H1 (cell line): ENCODE measurements at regions not wholly inside any gene's neighbourhood (a gene's known extent, or its start where the extent isn't known, plus 50 kb on each side); places are given as distances from the start of the nearest gene placed in this dataset.

Experiments
- CTCF ChIA-PET: fragments of 300-600 bp; sonication (Branson Sonifier 250); formaldehyde crosslinking; loops from one replicate; lab custom pipeline; 2021; ENCODE audit not compliant: partially characterized antibody; lab: Charles Lee
- POLR2A ChIA-PET: fragments of 300-600 bp; sonication (Branson Sonifier 250); formaldehyde crosslinking; loops from one replicate; lab custom pipeline; 2021; ENCODE audit warnings: inconsistent platforms; ENCODE audit not compliant: partially characterized antibody; lab: Charles Lee
- DNase-seq, 2 experiments: peaks; one replicate each; pipeline versions ENCODE4 v3.0.0 to v3.0.0-alpha.2; 2010 to 2022; ENCODE audit warnings: low spot score in 2 of 2, low read depth in 1 of 2, mixed read lengths in 1 of 2
- FAIRE-seq: peaks from 2 replicates; lab custom pipeline; 2011; peaks lifted over from hg19 to GRCh38; lab: Jason Lieb, UNC
- H2AFZ ChIP-seq: 2 replicates; pipeline ENCODE4 v1.8.1; 2012; ENCODE audit warnings: low read length, inconsistent platforms
- H2AK5ac ChIP-seq: 2 replicates; pipeline ENCODE4 v1.6.1; 2013; ENCODE audit warnings: low read depth, low read length
- H2BK120ac ChIP-seq: replicated peaks from 2 replicates; pipeline ENCODE3; 2013; ENCODE audit warnings: low read depth, low read length, inconsistent platforms
- H2BK12ac ChIP-seq: 2 replicates; pipeline ENCODE4 v1.6.1; 2013; ENCODE audit warnings: low read depth, low read length
- H2BK15ac ChIP-seq: 2 replicates; pipeline ENCODE4 v1.6.1; 2013; ENCODE audit warnings: low read length
- H2BK20ac ChIP-seq: 2 replicates; pipeline ENCODE4 v1.6.1; 2013; ENCODE audit warnings: low read length
- H2BK5ac ChIP-seq: 2 replicates; pipeline ENCODE4 v1.6.1; 2013; ENCODE audit warnings: low read depth, low read length
- H3K14ac ChIP-seq: 2 replicates; pipeline ENCODE4 v1.6.1; 2013; ENCODE audit warnings: inconsistent platforms; ENCODE audit not compliant: insufficient read length
- H3K18ac ChIP-seq: 2 replicates; pipeline ENCODE4 v1.6.1; 2013; ENCODE audit warnings: low read length; ENCODE audit errors: extremely low read depth
- H3K23ac ChIP-seq: 2 replicates; pipeline ENCODE4 v1.6.1; 2013; ENCODE audit warnings: inconsistent platforms; ENCODE audit not compliant: insufficient read length
- H3K23me2 ChIP-seq: 2 replicates; pipeline ENCODE4 v1.6.1; 2013; ENCODE audit warnings: low read depth, low read length
- H3K27ac ChIP-seq: 2 replicates; pipeline ENCODE4 v1.6.1; 2011; ENCODE audit warnings: low read depth, low read length, inconsistent platforms
- H3K27me3 ChIP-seq, 4 experiments: replicated peaks in 1 of 4; 1 replicate in 1 of 4; 2 replicates in 3 of 4; pipeline versions ENCODE4 v1.6.1 to v1.8.1; 2011 to 2013; ENCODE audit warnings: low read length in 3 of 4, mild to moderate bottlenecking in 3 of 4, inconsistent platforms in 2 of 4, mixed read lengths in 2 of 4, moderate library complexity in 1 of 4; ENCODE audit not compliant: control insufficient read depth in 3 of 4, insufficient read depth in 3 of 4; ENCODE audit errors: extremely low read depth in 1 of 4
- H3K36me3 ChIP-seq, 4 experiments: 2 replicates each; pipeline versions ENCODE4 v1.6.1 to v1.8.1; 2011 to 2013; ENCODE audit warnings: mild to moderate bottlenecking in 4 of 4, low read length in 3 of 4, moderate library complexity in 2 of 4, control low read depth in 1 of 4, inconsistent platforms in 1 of 4; ENCODE audit not compliant: insufficient read depth in 4 of 4, control insufficient read depth in 2 of 4
- H3K4ac ChIP-seq: replicated peaks from 2 replicates; pipeline ENCODE3; 2013; ENCODE audit warnings: low read length, low read depth, mixed read lengths, inconsistent platforms; ENCODE audit not compliant: insufficient read length
- H3K4me1 ChIP-seq, 4 experiments: replicated peaks in 1 of 4; 1 replicate in 1 of 4; 2 replicates in 3 of 4; pipeline versions ENCODE4 v1.6.1 to v1.8.1; 2011 to 2013; ENCODE audit warnings: low read length in 3 of 4, inconsistent platforms in 2 of 4, mixed read lengths in 1 of 4; ENCODE audit not compliant: insufficient read depth in 4 of 4, control insufficient read depth in 3 of 4
- H3K4me2 ChIP-seq, 2 experiments: 2 replicates each; pipeline versions ENCODE4 v1.6.1 to v1.8.1; 2011 to 2013; ENCODE audit warnings: low read depth in 2 of 2, low read length in 2 of 2, control low read depth in 1 of 2, inconsistent platforms in 1 of 2, mild to moderate bottlenecking in 1 of 2; ENCODE audit not compliant: insufficient read depth in 1 of 2
- H3K4me3 ChIP-seq, 4 experiments: fragments of 200-600, 300-600 bp in 1 of 4; sonication (generic), shearing (Covaris generic), sonication (Bioruptor Twin) in 1 of 4; 2 replicates each; pipeline versions ENCODE4 v1.5.1 to v1.8.1; 2011 to 2016; ENCODE audit warnings: low read length in 4 of 4, low read depth in 3 of 4, control low read depth in 2 of 4, inconsistent platforms in 2 of 4, mild to moderate bottlenecking in 2 of 4, mixed read lengths in 1 of 4, moderate library complexity in 1 of 4; ENCODE audit not compliant: insufficient read depth in 2 of 4; ENCODE audit errors: extremely low read depth in 1 of 4
- H3K56ac ChIP-seq: replicated peaks from 2 replicates; pipeline ENCODE3; 2013; ENCODE audit warnings: low read depth, mild to moderate bottlenecking, mixed read lengths, low read length, inconsistent platforms; ENCODE audit not compliant: insufficient read length
- H3K79me1 ChIP-seq: 2 replicates; pipeline ENCODE4 v1.6.1; 2013; ENCODE audit warnings: low read depth, low read length, control low read depth
- H3K79me2 ChIP-seq, 2 experiments: 2 replicates each; pipeline versions ENCODE4 v1.6.1 to v1.8.1; 2012 to 2013; ENCODE audit warnings: low read length in 2 of 2, mild to moderate bottlenecking in 2 of 2, inconsistent platforms in 1 of 2; ENCODE audit not compliant: insufficient read depth in 2 of 2, control insufficient read depth in 1 of 2
- H3K9ac ChIP-seq, 4 experiments: replicated peaks in 1 of 4; 1 replicate in 1 of 4; 2 replicates in 3 of 4; pipeline versions ENCODE4 v1.6.1 to v1.8.1; 2011 to 2013; ENCODE audit warnings: low read depth in 3 of 4, low read length in 3 of 4, control low read depth in 2 of 4, mild to moderate bottlenecking in 2 of 4, moderate library complexity in 2 of 4, inconsistent platforms in 1 of 4; ENCODE audit errors: extremely low read depth in 1 of 4
- H3K9me3 ChIP-seq, 2 experiments: 2 replicates each; pipeline versions ENCODE4 v1.6.1 to v1.8.1; 2012 to 2013; ENCODE audit warnings: mild to moderate bottlenecking in 2 of 2, moderate library complexity in 2 of 2, control low read depth in 1 of 2, inconsistent platforms in 1 of 2, low read depth in 1 of 2, low read length in 1 of 2, mixed read lengths in 1 of 2; ENCODE audit not compliant: insufficient read depth in 2 of 2
- H4K20me1 ChIP-seq, 2 experiments: replicated peaks in 1 of 2; 2 replicates each; pipeline versions ENCODE3 to v1.8.1; 2011 to 2013; ENCODE audit warnings: inconsistent platforms in 2 of 2, low read length in 2 of 2, mild to moderate bottlenecking in 1 of 2; ENCODE audit not compliant: insufficient read depth in 2 of 2, control insufficient read depth in 1 of 2
- H4K5ac ChIP-seq: 2 replicates; pipeline ENCODE4 v1.6.1; 2013; ENCODE audit warnings: low read length, low read depth, mixed read lengths, inconsistent platforms; ENCODE audit not compliant: insufficient read length
- H4K8ac ChIP-seq: 2 replicates; pipeline ENCODE4 v1.8.0; 2013; ENCODE audit warnings: mild to moderate bottlenecking, moderate library complexity, low read length, inconsistent platforms; ENCODE audit not compliant: insufficient read depth; ENCODE audit errors: extremely low read depth
- H4K91ac ChIP-seq: replicated peaks from 2 replicates; pipeline ENCODE3; 2013; ENCODE audit warnings: low read length, mixed read lengths, inconsistent platforms; ENCODE audit not compliant: insufficient read length
- BCL11A ChIP-seq, 2 experiments: IDR thresholded peaks; one replicate each; pipeline ENCODE4 v1.6.1; 2011; ENCODE audit warnings: low read depth in 2 of 2, low read length in 2 of 2, mild to moderate bottlenecking in 2 of 2
- CHD1 ChIP-seq: IDR thresholded peaks from 2 replicates; pipeline ENCODE4 v1.6.1; 2012; ENCODE audit warnings: low read depth, low read length, improper control_type of control experiment
- JUND ChIP-seq: IDR thresholded peaks from 2 replicates; pipeline ENCODE4 v1.6.1; 2011; ENCODE audit warnings: mild to moderate bottlenecking, improper control_type of control experiment, low read length
- NANOG ChIP-seq: IDR thresholded peaks from 2 replicates; pipeline ENCODE4 v1.6.1; 2011; ENCODE audit warnings: low read length, low read depth, mild to moderate bottlenecking, inconsistent platforms; ENCODE audit not compliant: insufficient read depth, poor library complexity, severe bottlenecking
- RAD21 ChIP-seq, 2 experiments: IDR thresholded peaks in 1 of 2; conservative IDR thresholded peaks in 1 of 2; 2 replicates each; pipeline ENCODE4 v1.6.1; 2011; ENCODE audit warnings: low read depth in 2 of 2, low read length in 2 of 2, improper control_type of control experiment in 1 of 2, inconsistent platforms in 1 of 2, mild to moderate bottlenecking in 1 of 2, moderate library complexity in 1 of 2
- RNF2 ChIP-seq: fragments of 200-900, 300-1000 bp; sonication (generic); IDR thresholded peaks from 2 replicates; pipeline ENCODE4 v1.7.1; 2016; ENCODE audit warnings: borderline replicate concordance, low read depth, mild to moderate bottlenecking, antibody characterized with exemption, low read length; ENCODE audit not compliant: poor library complexity, severe bottlenecking; ENCODE audit errors: missing control alignments
- RXRA ChIP-seq: IDR thresholded peaks from 2 replicates; pipeline ENCODE4 v1.6.1; 2011; ENCODE audit warnings: low read depth, mild to moderate bottlenecking, low read length, moderate library complexity; ENCODE audit not compliant: insufficient read depth
- SIX5 ChIP-seq: IDR thresholded peaks from 2 replicates; pipeline ENCODE4 v1.6.1; 2011; ENCODE audit warnings: mild to moderate bottlenecking, low read depth, low read length
- SP4 ChIP-seq: IDR thresholded peaks from 2 replicates; pipeline ENCODE4 v1.6.1; 2012; ENCODE audit warnings: low read length, inconsistent platforms
- SRF ChIP-seq: IDR thresholded peaks from 2 replicates; pipeline ENCODE4 v1.6.1; 2011; ENCODE audit warnings: mild to moderate bottlenecking, low read depth, low read length, moderate library complexity
- TAF1 ChIP-seq: IDR thresholded peaks from 2 replicates; pipeline ENCODE4 v1.6.1; 2011; ENCODE audit warnings: mild to moderate bottlenecking, low read depth, low read length
- TEAD4 ChIP-seq: IDR thresholded peaks from 2 replicates; pipeline ENCODE4 v1.6.1; 2012; ENCODE audit warnings: low read depth, low read length, inconsistent platforms, mixed read lengths
- WGBS, 2 experiments: shearing (Covaris generic) in 1 of 2; methylation state at CpG; one replicate each; pipeline versions ENCODE4 v1.1.6 to v1.1.7; 2013 to 2015; ENCODE audit warnings: low lambda C conversion rate in 2 of 2, mixed read lengths in 2 of 2, inconsistent platforms in 1 of 2, low coverage in 1 of 2, missing lambda C conversion rate in 1 of 2; ENCODE audit not compliant: insufficient replicate concordance in 2 of 2, insufficient coverage in 1 of 2, insufficient read length in 1 of 2; ENCODE audit errors: extremely low coverage in 1 of 2, missing lambda C conversion rate in 1 of 2; 5-methylcytosine and 5-hydroxymethylcytosine counted together

DNA sequence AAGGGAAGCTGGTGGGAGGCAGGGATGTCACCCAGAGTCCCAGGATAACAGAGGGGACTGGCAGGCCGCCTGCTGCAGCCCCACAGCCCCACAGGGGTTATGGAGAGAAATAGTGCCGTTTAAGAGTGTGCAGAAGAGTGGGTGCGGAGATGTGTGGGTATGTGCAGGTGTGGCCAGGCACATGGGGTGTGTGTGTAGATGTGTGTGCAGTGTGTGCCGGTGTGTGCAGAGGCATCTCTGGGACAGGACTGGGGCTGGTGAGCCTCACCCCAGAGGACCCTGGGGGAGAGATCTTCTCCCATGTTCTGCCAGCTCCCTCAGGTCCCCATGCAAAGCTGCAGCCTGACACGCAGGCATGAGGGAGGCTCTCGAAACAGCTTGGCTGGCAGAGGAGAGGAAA lies 157.4 kb downstream of the RBFOX3 start:
- no peaks in the 10 kb centered on the region for H3K9me3 ChIP-seq
- ChIA-PET CTCF (interaction anchor here (0.6 to 2.1 kb wide), 3 partner anchors 16 to 60 kb away, joined by 4 to 6 read pairs (median 5); no protein-coding TSS in a partner anchor), POLR2A (interaction anchor here (0.6 kb wide), 1 partner anchor 12 kb away, joined by 3 read pairs; no protein-coding TSS in a partner anchor)
- no peak overlapping the region for H2BK12ac ChIP-seq
- H3K56ac ChIP-seq = no peak overlapping the region
- no peaks in the 10 kb centered on the region for H3K23me2 ChIP-seq
- no peak overlapping the region for H2AK5ac ChIP-seq
- H3K4me1 ChIP-seq = no peaks in the 10 kb centered on the region
- no peak for TF ChIP-seq JUND
- TF ChIP-seq RAD21 (IDR thresholded peaks at IDR 0.05 in 1 of 2, conservative IDR thresholded peaks at IDR 0.05 in 1 of 2; ENCODE audit: low read depth in 2 of 2, low read length in 2 of 2) = no peak
- no peak for TF ChIP-seq RXRA
- TF ChIP-seq SIX5 = no peak
- TF ChIP-seq CHD1 = no peak
- no peak for TF ChIP-seq NANOG
- no peak for TF ChIP-seq BCL11A (IDR thresholded peaks at IDR 0.05; ENCODE audit: low read depth in 2 of 2, low read length in 2 of 2)
- no peak for TF ChIP-seq TAF1
- no peak for TF ChIP-seq RNF2
- no peak for TF ChIP-seq SRF
- no peak for TF ChIP-seq TEAD4
- no peak for TF ChIP-seq SP4
- no peaks in the 10 kb centered on the region for H3K79me1 ChIP-seq
- no peak overlapping the region for H3K27ac ChIP-seq
- H3K23ac ChIP-seq = no peak overlapping the region
- H2BK15ac ChIP-seq = no peak overlapping the region
- no peak overlapping the region for H3K4me3 ChIP-seq
- no peak overlapping the region for H2BK20ac ChIP-seq
- WGBS, 2 experiments = 91% methylated on average over 6 of the region's 6 CpGs; no CpG with 5 or more reads in 1 of the 2 experiments
- H2BK5ac ChIP-seq = no peak overlapping the region; the same call in 1 of the 2 replicates
- DNase-seq (no peak), FAIRE-seq (no peak)
- H3K14ac ChIP-seq = no peak overlapping the region
- H4K5ac ChIP-seq = no peak overlapping the region
- H2BK120ac ChIP-seq = no peak overlapping the region
- H4K91ac ChIP-seq = no peak overlapping the region
- H3K9ac ChIP-seq = no peak overlapping the region
- H3K36me3 ChIP-seq = no peaks in the 10 kb centered on the region
- H3K4ac ChIP-seq = no peak overlapping the region
- H3K79me2 ChIP-seq = no peaks in the 10 kb centered on the region
- no peaks in the 10 kb centered on the region for H4K20me1 ChIP-seq
- H3K27me3 ChIP-seq = no peaks in the 10 kb centered on the region
- H3K18ac ChIP-seq = no peak overlapping the region
- H4K8ac ChIP-seq = no peak overlapping the region
- no peak overlapping the region for H3K4me2 ChIP-seq
- no peak overlapping the region for H2AFZ ChIP-seq
